GM23338 (cell line): ENCODE measurements at regions not wholly inside any gene's neighbourhood (a gene's known extent, or its start where the extent isn't known, plus 50 kb on each side); places are given as distances from the start of the nearest gene placed in this dataset.

Source experiments
- ATAC-seq: fragments of 200-7000 bp; cut with Tn5 transposase; 3 replicates; pipeline ENCODE4 v1.9.1; 2020
- DNase-seq: peaks from one replicate; pipeline ENCODE4 v3.0.0-alpha.2; 2015; ENCODE audit warnings: low spot score
- H2AFZ ChIP-seq: fragments of 200-600 bp; sonication (generic); 2 replicates; pipeline ENCODE4 v1.8.0; 2016; ENCODE audit warnings: antibody characterized with exemption, mild to moderate bottlenecking, moderate library complexity
- H3F3A ChIP-seq: fragments of 200-600 bp; sonication (generic); replicated peaks from 2 replicates; pipeline ENCODE4 v1.8.0; 2017; ENCODE audit warnings: antibody characterized with exemption, mixed run types, low read depth
- H3K27ac ChIP-seq: fragments of 200-600 bp; sonication (generic); 2 replicates; pipeline ENCODE4 v1.6.1; 2016; ENCODE audit warnings: low read depth
- H3K27me3 ChIP-seq: fragments of 200-600 bp; sonication (generic); 2 replicates; pipeline ENCODE4 v1.8.0; 2016; ENCODE audit warnings: mild to moderate bottlenecking, mixed run types, moderate library complexity; ENCODE audit not compliant: insufficient read depth
- H3K36me3 ChIP-seq: fragments of 200-600 bp; sonication (generic); 2 replicates; pipeline ENCODE4 v1.8.0; 2016; ENCODE audit warnings: mild to moderate bottlenecking; ENCODE audit not compliant: insufficient read depth
- H3K4me1 ChIP-seq: fragments of 200-600 bp; sonication (generic); 2 replicates; pipeline ENCODE4 v1.8.0; 2016; ENCODE audit warnings: mild to moderate bottlenecking, moderate library complexity; ENCODE audit not compliant: insufficient read depth
- H3K4me2 ChIP-seq: fragments of 200-600 bp; sonication (generic); 2 replicates; pipeline ENCODE4 v1.7.1; 2017; ENCODE audit warnings: mixed run types
- H3K4me3 ChIP-seq: fragments of 200-600 bp; sonication (generic); 2 replicates; pipeline ENCODE4 v1.6.1; 2016; ENCODE audit warnings: mixed run types
- H3K79me2 ChIP-seq: fragments of 200-600 bp; sonication (generic); replicated peaks from 2 replicates; pipeline ENCODE4 v1.8.0; 2017; ENCODE audit warnings: mild to moderate bottlenecking; ENCODE audit not compliant: insufficient read depth
- H3K9me2 ChIP-seq: fragments of 200-600 bp; sonication (generic); 2 replicates; pipeline ENCODE4 v1.8.0; 2017; ENCODE audit not compliant: insufficient read depth
- H4K20me1 ChIP-seq: fragments of 200-600 bp; sonication (generic); replicated peaks from 2 replicates; pipeline ENCODE4 v1.8.0; 2017; ENCODE audit warnings: mild to moderate bottlenecking; ENCODE audit not compliant: insufficient read depth
- H3K27ac Mint-ChIP-seq: 2 replicates; pipeline ENCODE4 v1.8.0; 2020; ENCODE audit warnings: inconsistent platforms, mild to moderate bottlenecking, moderate library complexity, mixed read lengths
- H3K27me3 Mint-ChIP-seq: 3 replicates; pipeline ENCODE4 v1.8.0; 2022; ENCODE audit warnings: low read depth, mild to moderate bottlenecking, moderate library complexity, mixed read lengths, inconsistent platforms; ENCODE audit not compliant: insufficient read depth, poor library complexity
- H3K36me3 Mint-ChIP-seq: 3 replicates; pipeline ENCODE4 v1.8.0; 2021; ENCODE audit warnings: low read depth, mild to moderate bottlenecking, inconsistent platforms, moderate library complexity, mixed read lengths
- H3K4me1 Mint-ChIP-seq: 3 replicates; pipeline ENCODE4 v1.8.0; 2020; ENCODE audit warnings: mild to moderate bottlenecking, inconsistent platforms, mixed read lengths
- H3K4me3 Mint-ChIP-seq: 3 replicates; pipeline ENCODE4 v1.8.0; 2021; ENCODE audit warnings: moderate library complexity, mild to moderate bottlenecking, inconsistent platforms, mixed read lengths
- H3K9me3 Mint-ChIP-seq: 3 replicates; pipeline ENCODE4 v1.8.0; 2020; ENCODE audit warnings: moderate library complexity, mild to moderate bottlenecking, inconsistent platforms, mixed read lengths
- EZH2phosphoT487 ChIP-seq: fragments of 200-600 bp; sonication (generic); IDR thresholded peaks from one replicate; pipeline ENCODE4 v1.8.1; 2018; ENCODE audit warnings: antibody characterized with exemption; ENCODE audit not compliant: unreplicated experiment
- POLR2AphosphoS5 ChIP-seq: IDR thresholded peaks from 2 replicates; pipeline ENCODE4 v1.6.1; 2016; ENCODE audit warnings: antibody characterized with exemption, low read depth
- ZNF462 ChIP-seq: fragments of 250-450 bp; sonication (Bioruptor Pico); IDR thresholded peaks from 2 replicates; pipeline ENCODE4 v1.5.0; 2020; ENCODE audit warnings: mild to moderate bottlenecking, moderate library complexity
- TF ChIP-seq, protein P1 (sequence below), 2 experiments: fragments of 200-600 bp in 1 of 2; sonication (generic) in 1 of 2; conservative IDR thresholded peaks; 2 replicates each; pipeline versions ENCODE4 v1.5.1 to v1.6.1; 2016 to 2017; ENCODE audit warnings: antibody characterized with exemption in 2 of 2, low read depth in 2 of 2, mild to moderate bottlenecking in 2 of 2, moderate library complexity in 1 of 2

DNA sequence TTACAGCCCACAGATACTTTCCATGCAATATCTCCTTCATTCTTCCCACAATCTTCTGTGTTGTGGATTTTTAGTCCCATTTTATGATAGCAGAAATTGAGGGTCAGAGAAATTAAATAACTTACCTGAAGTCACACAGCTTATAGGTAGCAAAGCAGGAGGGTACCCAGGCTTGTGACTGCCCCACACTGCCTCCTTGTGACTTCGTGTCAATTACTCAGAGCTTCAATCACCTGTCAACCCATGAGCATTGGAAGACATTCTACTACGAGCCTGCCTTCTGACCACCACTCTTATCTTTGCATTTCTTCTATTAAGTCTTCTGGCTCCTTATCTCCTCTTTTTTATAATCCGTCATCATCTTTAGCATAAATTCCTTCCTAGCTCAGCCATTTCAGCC, 71.6 kb upstream of the NRSN1 start:
- ATAC-seq, result peak; percentile 72
- Mint-ChIP-seq H3K36me3 (no peaks in the 10 kb centered on the region), H3K4me1 (no peaks in the 10 kb centered on the region), H3K9me3 (no peaks in the 10 kb centered on the region), H3K27ac (no peak overlapping the region), H3K27me3 (no peaks in the 10 kb centered on the region), H3K4me3 (no peak overlapping the region)
- H2AFZ ChIP-seq, result no peak overlapping the region
- H3K4me1 ChIP-seq, result no peaks in the 10 kb centered on the region
- H3K27me3 ChIP-seq, result no peaks in the 10 kb centered on the region
- no peaks in the 10 kb centered on the region for H4K20me1 ChIP-seq
- no peaks in the 10 kb centered on the region for H3K36me3 ChIP-seq
- no peaks in the 10 kb centered on the region for H3F3A ChIP-seq
- TF ChIP-seq EZH2phosphoT487 (no peak), POLR2AphosphoS5 (no peak)
- TF ChIP-seq, protein P1, sequence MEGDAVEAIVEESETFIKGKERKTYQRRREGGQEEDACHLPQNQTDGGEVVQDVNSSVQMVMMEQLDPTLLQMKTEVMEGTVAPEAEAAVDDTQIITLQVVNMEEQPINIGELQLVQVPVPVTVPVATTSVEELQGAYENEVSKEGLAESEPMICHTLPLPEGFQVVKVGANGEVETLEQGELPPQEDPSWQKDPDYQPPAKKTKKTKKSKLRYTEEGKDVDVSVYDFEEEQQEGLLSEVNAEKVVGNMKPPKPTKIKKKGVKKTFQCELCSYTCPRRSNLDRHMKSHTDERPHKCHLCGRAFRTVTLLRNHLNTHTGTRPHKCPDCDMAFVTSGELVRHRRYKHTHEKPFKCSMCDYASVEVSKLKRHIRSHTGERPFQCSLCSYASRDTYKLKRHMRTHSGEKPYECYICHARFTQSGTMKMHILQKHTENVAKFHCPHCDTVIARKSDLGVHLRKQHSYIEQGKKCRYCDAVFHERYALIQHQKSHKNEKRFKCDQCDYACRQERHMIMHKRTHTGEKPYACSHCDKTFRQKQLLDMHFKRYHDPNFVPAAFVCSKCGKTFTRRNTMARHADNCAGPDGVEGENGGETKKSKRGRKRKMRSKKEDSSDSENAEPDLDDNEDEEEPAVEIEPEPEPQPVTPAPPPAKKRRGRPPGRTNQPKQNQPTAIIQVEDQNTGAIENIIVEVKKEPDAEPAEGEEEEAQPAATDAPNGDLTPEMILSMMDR (conservative IDR thresholded peaks at IDR 0.05; ENCODE audit: low read depth in 2 of 2), result peak; percentile 44 to 77
- H3K27ac ChIP-seq, result no peak overlapping the region
- no peak overlapping the region for H3K4me3 ChIP-seq
- no peak overlapping the region for H3K4me2 ChIP-seq
- H3K9me2 ChIP-seq, result no peaks in the 10 kb centered on the region; the same call in 1 of the 2 replicates
- H3K79me2 ChIP-seq, result no peaks in the 10 kb centered on the region
- DNase-seq, result peak; percentile 48

- DNase-seq (no peak), ATAC-seq (no peak)
- Mint-ChIP-seq H3K36me3 (no peaks in the 10 kb centered on the region), H3K4me3 (no peak overlapping the region), H3K4me1 (no peaks in the 10 kb centered on the region), H3K27me3 (no peaks in the 10 kb centered on the region), H3K9me3 (no peaks in the 10 kb centered on the region), H3K27ac (no peak overlapping the region)
- Histone ChIP-seq H3K4me3 (no peak overlapping the region), H3K9me2 (no peaks in the 10 kb centered on the region), H3K4me2 (no peak overlapping the region), H3K36me3 (no peaks in the 10 kb centered on the region), H3F3A (no peaks in the 10 kb centered on the region), H3K27me3 (no peaks in the 10 kb centered on the region), H2AFZ (no peak overlapping the region), H4K20me1 (no peaks in the 10 kb centered on the region), H3K79me2 (no peaks in the 10 kb centered on the region), H3K27ac (no peak overlapping the region), H3K4me1 (no peaks in the 10 kb centered on the region)
- TF ChIP-seq ZNF462 (CRISPR knock-in tag) (no peak), POLR2AphosphoS5 (no peak)
Observed at GRCh38 chr6:24056567-24056966, 69.4 kb upstream of the NRSN1 start.
